Neuronal stem cell (in vitro differentiated cells): ENCODE measurements at regions not wholly inside any gene's neighbourhood (a gene's known extent, or its start where the extent isn't known, plus 50 kb on each side); places are given as distances from the start of the nearest gene placed in this dataset.

Source experiments
- DNase-seq: peaks from one replicate; pipeline ENCODE4 v3.0.0-alpha.2; 2013; ENCODE audit warnings: low spot score
- H2AFZ ChIP-seq: one replicate; pipeline ENCODE4 v1.6.1; 2013; ENCODE audit warnings: mild to moderate bottlenecking, low read length, inconsistent platforms
- H2AK5ac ChIP-seq: 2 replicates; pipeline ENCODE4 v1.6.1; 2013; ENCODE audit warnings: low read depth, mild to moderate bottlenecking, inconsistent platforms, low read length, moderate library complexity, mixed read lengths
- H2BK120ac ChIP-seq: 2 replicates; pipeline ENCODE4 v1.6.1; 2013; ENCODE audit warnings: low read depth, mild to moderate bottlenecking, inconsistent platforms, low read length, moderate library complexity, mixed read lengths
- H2BK12ac ChIP-seq: one replicate; pipeline ENCODE4 v1.6.1; 2013; ENCODE audit warnings: low read length, inconsistent platforms
- H2BK15ac ChIP-seq: 2 replicates; pipeline ENCODE4 v1.6.1; 2013; ENCODE audit warnings: mild to moderate bottlenecking, low read length, inconsistent platforms, mixed read lengths
- H2BK5ac ChIP-seq: one replicate; pipeline ENCODE4 v1.6.1; 2013; ENCODE audit warnings: inconsistent platforms, mild to moderate bottlenecking, low read length, moderate library complexity
- H3K14ac ChIP-seq: one replicate; pipeline ENCODE4 v1.6.1; 2013; ENCODE audit warnings: low read length, inconsistent platforms
- H3K18ac ChIP-seq: 2 replicates; pipeline ENCODE4 v1.6.1; 2013; ENCODE audit warnings: low read length, inconsistent platforms
- H3K23ac ChIP-seq: 2 replicates; pipeline ENCODE4 v1.6.1; 2013; ENCODE audit warnings: low read depth, mild to moderate bottlenecking, mixed read lengths, low read length, inconsistent platforms; ENCODE audit not compliant: poor library complexity
- H3K27ac ChIP-seq: replicated peaks from 3 replicates; pipeline ENCODE4 v1.5.1; 2013; ENCODE audit warnings: low read length, inconsistent platforms
- H3K27me3 ChIP-seq, 3 experiments: 2 replicates each; pipeline ENCODE4 v1.6.1; 2013; ENCODE audit warnings: low read length in 3 of 3, mild to moderate bottlenecking in 2 of 3, inconsistent platforms in 1 of 3, low read depth in 1 of 3, mixed read lengths in 1 of 3, moderate library complexity in 1 of 3; ENCODE audit not compliant: control insufficient read depth in 3 of 3, insufficient read depth in 3 of 3
- H3K36me3 ChIP-seq, 2 donors: replicated peaks in 1 of 2; 2 replicates each; pipeline ENCODE4 v1.6.1; 2013; ENCODE audit warnings: low read length in 2 of 2; ENCODE audit not compliant: control insufficient read depth in 2 of 2, insufficient read depth in 2 of 2
- H3K4ac ChIP-seq: 2 replicates; pipeline ENCODE4 v1.6.1; 2013; ENCODE audit warnings: inconsistent platforms, mild to moderate bottlenecking, low read length, moderate library complexity
- H3K4me1 ChIP-seq, 2 donors: 1 replicate in 1 of 2; 2 replicates in 1 of 2; pipeline ENCODE4 v1.6.1; 2013; ENCODE audit warnings: low read length in 2 of 2, low read depth in 1 of 2; ENCODE audit not compliant: control insufficient read depth in 2 of 2, insufficient read depth in 1 of 2
- H3K4me2 ChIP-seq: one replicate; pipeline ENCODE4 v1.6.1; 2013; ENCODE audit warnings: mild to moderate bottlenecking, low read length, inconsistent platforms; ENCODE audit not compliant: insufficient read depth, poor library complexity, severe bottlenecking
- H3K4me3 ChIP-seq, 2 donors: 2 replicates each; pipeline ENCODE4 v1.5.1; 2013; ENCODE audit warnings: low read length in 2 of 2, mild to moderate bottlenecking in 2 of 2, inconsistent platforms in 1 of 2, moderate library complexity in 1 of 2
- H3K79me1 ChIP-seq: one replicate; pipeline ENCODE4 v1.6.1; 2013; ENCODE audit warnings: low read depth, mild to moderate bottlenecking, inconsistent platforms, low read length, moderate library complexity
- H3K9ac ChIP-seq: one replicate; pipeline ENCODE4 v1.6.1; 2013; ENCODE audit warnings: mild to moderate bottlenecking, low read depth, low read length, inconsistent platforms; ENCODE audit not compliant: poor library complexity
- H3K9me3 ChIP-seq, 2 donors: replicated peaks in 1 of 2; 2 replicates each; pipeline versions ENCODE3 to v1.6.1; 2013; ENCODE audit warnings: low read length in 2 of 2, mild to moderate bottlenecking in 2 of 2, inconsistent platforms in 1 of 2, low read depth in 1 of 2, mixed read lengths in 1 of 2, moderate library complexity in 1 of 2; ENCODE audit not compliant: control insufficient read depth in 2 of 2, insufficient read depth in 1 of 2
- H4K8ac ChIP-seq: one replicate; pipeline ENCODE4 v1.6.1; 2013; ENCODE audit warnings: low read depth, mild to moderate bottlenecking, inconsistent platforms, low read length, moderate library complexity
- H4K91ac ChIP-seq: one replicate; pipeline ENCODE4 v1.6.1; 2013; ENCODE audit warnings: low read length, low read depth, mild to moderate bottlenecking, inconsistent platforms; ENCODE audit not compliant: poor library complexity
- WGBS, 2 donors: extraction: QIAGEN DNeasy Blood & Tissue Kit; methylation state at CpG; one replicate each; pipeline ENCODE4 v1.1.7; 2013; ENCODE audit warnings: missing lambda C conversion rate in 2 of 2, mixed read lengths in 1 of 2; ENCODE audit not compliant: insufficient read length in 2 of 2, insufficient replicate concordance in 1 of 2; ENCODE audit errors: extremely low coverage in 2 of 2; 5-methylcytosine and 5-hydroxymethylcytosine counted together

- no peak overlapping the region for H2BK12ac ChIP-seq
- H4K91ac ChIP-seq: no peak overlapping the region
- no peak overlapping the region for H3K4me2 ChIP-seq
- H2AFZ ChIP-seq: no peak overlapping the region
- H3K23ac ChIP-seq: no peak overlapping the region
- H3K27ac ChIP-seq: no peak overlapping the region
- H4K8ac ChIP-seq: no peak overlapping the region
- no peak overlapping the region for H2BK120ac ChIP-seq
- no peak overlapping the region for H2BK5ac ChIP-seq
- H3K9ac ChIP-seq: no peak overlapping the region
- H3K36me3 ChIP-seq: no peaks in the 10 kb centered on the region
- H2AK5ac ChIP-seq: no peak overlapping the region
- H3K18ac ChIP-seq: no peak overlapping the region
- no peak overlapping the region for H2BK15ac ChIP-seq
- H3K4me1 ChIP-seq: no peaks in the 10 kb centered on the region
- no peak overlapping the region for H3K14ac ChIP-seq
- DNase-seq: no peak
- no peaks in the 10 kb centered on the region for H3K79me1 ChIP-seq
- H3K9me3 ChIP-seq: no peaks in the 10 kb centered on the region
- H3K4me3 ChIP-seq: no peak overlapping the region
- no peak overlapping the region for H3K4ac ChIP-seq
- no peaks in the 10 kb centered on the region for H3K27me3 ChIP-seq
These were observed 115.4 kb upstream of the ETV6 start for GRCh38 chr12:11534064-11534463.

- no peak overlapping the region for H3K4ac ChIP-seq
- no peak overlapping the region for H2BK15ac ChIP-seq
- no peak overlapping the region for H3K18ac ChIP-seq
These were observed 114.3 kb upstream of the ETV6 start for GRCh38 chr12:11535127-11535526.

GRCh38 chr12:11539156-11539555, 110.3 kb upstream of the ETV6 start:
- Histone ChIP-seq H3K23ac (no peak overlapping the region), H3K4me2 (no peak overlapping the region), H3K36me3 (no peaks in the 10 kb centered on the region), H3K79me1 (no peaks in the 10 kb centered on the region), H3K27ac (no peak overlapping the region), H3K4me1 (no peaks in the 10 kb centered on the region), H4K8ac (no peak overlapping the region), H2BK120ac (no peak overlapping the region), H3K9me3 (peaks cover 0 to 2% of the 10 kb centered on the region in 2 donors), H2BK15ac (no peak overlapping the region), H2BK12ac (no peak overlapping the region), H3K9ac (no peak overlapping the region), H3K4me3 (no peak overlapping the region), H2AK5ac (no peak overlapping the region), H3K18ac (no peak overlapping the region), H3K14ac (no peak overlapping the region), H2BK5ac (no peak overlapping the region), H4K91ac (no peak overlapping the region), H2AFZ (no peak overlapping the region), H3K4ac (no peak overlapping the region), H3K27me3 (no peaks in the 10 kb centered on the region)
- no peak for DNase-seq
- WGBS, 2 donors: no CpG with 5 or more reads among the region's 3 CpGs

More at GRCh38 chr12:11535127-11535526, 114.3 kb upstream of the ETV6 start:
- no peak overlapping the region for H3K4me2 ChIP-seq
- H3K14ac ChIP-seq: no peak overlapping the region
- H4K8ac ChIP-seq: no peak overlapping the region
- no peak overlapping the region for H3K9ac ChIP-seq
- no peaks in the 10 kb centered on the region for H3K4me1 ChIP-seq
- H2BK5ac ChIP-seq: no peak overlapping the region
- H3K27ac ChIP-seq: no peak overlapping the region
- no CpG with 5 or more reads among the region's 4 CpGs for WGBS, 2 donors
- peak overlapping the region; percentile 16 for H3K23ac ChIP-seq
- H2BK12ac ChIP-seq: no peak overlapping the region
- H3K79me1 ChIP-seq: no peaks in the 10 kb centered on the region
- peak overlapping the region in 1 of 2 donors; percentile 29 for H3K4me3 ChIP-seq
- no peak overlapping the region for H4K91ac ChIP-seq
- H3K27me3 ChIP-seq: no peaks in the 10 kb centered on the region
- H3K9me3 ChIP-seq: no peaks in the 10 kb centered on the region
- H2AFZ ChIP-seq: no peak overlapping the region
- H2AK5ac ChIP-seq: no peak overlapping the region
- no peak for DNase-seq
- H3K36me3 ChIP-seq: no peaks in the 10 kb centered on the region
- H2BK120ac ChIP-seq: no peak overlapping the region

- no CpG with 5 or more reads among the region's 2 CpGs for WGBS, 2 donors
These were observed 109.3 kb upstream of the ETV6 start for GRCh38 chr12:11540156-11540555.

More at GRCh38 chr12:11540156-11540555, 109.3 kb upstream of the ETV6 start:
- Histone ChIP-seq H3K23ac (no peak overlapping the region), H2AK5ac (no peak overlapping the region), H2BK12ac (no peak overlapping the region), H3K36me3 (no peaks in the 10 kb centered on the region), H3K4me2 (no peak overlapping the region), H3K27me3 (no peaks in the 10 kb centered on the region), H3K9me3 (peaks cover 0 to 2% of the 10 kb centered on the region in 2 donors), H3K14ac (no peak overlapping the region), H2BK15ac (no peak overlapping the region), H3K9ac (no peak overlapping the region), H3K4ac (no peak overlapping the region), H3K18ac (no peak overlapping the region), H3K4me3 (no peak overlapping the region), H3K27ac (no peak overlapping the region), H3K4me1 (no peaks in the 10 kb centered on the region), H2BK120ac (no peak overlapping the region), H3K79me1 (no peaks in the 10 kb centered on the region), H2AFZ (no peak overlapping the region), H4K91ac (no peak overlapping the region), H4K8ac (no peak overlapping the region), H2BK5ac (no peak overlapping the region)
- DNase-seq: no peak
